OCI-LY7 (cell line): ENCODE measurements at regions not wholly inside any gene's neighbourhood (a gene's known extent, or its start where the extent isn't known, plus 50 kb on each side); places are given as distances from the start of the nearest gene placed in this dataset.

ENCODE experiments used
- EZH2phosphoT487 ChIP-seq: fragments of 200-600 bp; sonication (generic); IDR thresholded peaks from 2 replicates; pipeline ENCODE4 v1.6.1; 2018; ENCODE audit warnings: low read depth, borderline replicate concordance, mild to moderate bottlenecking, mixed run types, antibody characterized with exemption, low read length, moderate library complexity, mixed read lengths
- TF ChIP-seq, protein P1 (sequence below): fragments of 200-600 bp; sonication (generic); conservative IDR thresholded peaks from 2 replicates; pipeline ENCODE4 v1.5.1; 2014; ENCODE audit warnings: mild to moderate bottlenecking, antibody characterized with exemption, low read length, moderate library complexity, mixed read lengths

DNA sequence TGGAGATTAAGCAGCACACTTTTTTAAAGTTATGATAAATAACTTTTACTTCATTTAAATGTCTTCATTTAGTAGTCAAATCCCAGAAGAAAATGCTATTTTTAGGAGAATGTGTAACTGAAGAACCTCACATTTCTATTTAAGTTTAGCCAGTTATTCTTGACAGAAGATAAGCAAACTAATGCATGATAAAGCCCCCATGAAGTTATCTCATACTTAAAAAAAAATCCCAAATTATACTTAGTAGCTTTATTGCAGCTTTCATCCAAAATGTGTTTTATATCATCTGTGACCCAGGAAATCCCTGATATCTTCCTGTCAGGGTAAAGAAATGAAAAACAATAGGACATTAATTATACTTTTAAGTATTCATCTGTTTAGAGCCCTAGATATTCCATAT is 124.8 kb upstream of the SYT6 start:
- TF ChIP-seq, protein P1, sequence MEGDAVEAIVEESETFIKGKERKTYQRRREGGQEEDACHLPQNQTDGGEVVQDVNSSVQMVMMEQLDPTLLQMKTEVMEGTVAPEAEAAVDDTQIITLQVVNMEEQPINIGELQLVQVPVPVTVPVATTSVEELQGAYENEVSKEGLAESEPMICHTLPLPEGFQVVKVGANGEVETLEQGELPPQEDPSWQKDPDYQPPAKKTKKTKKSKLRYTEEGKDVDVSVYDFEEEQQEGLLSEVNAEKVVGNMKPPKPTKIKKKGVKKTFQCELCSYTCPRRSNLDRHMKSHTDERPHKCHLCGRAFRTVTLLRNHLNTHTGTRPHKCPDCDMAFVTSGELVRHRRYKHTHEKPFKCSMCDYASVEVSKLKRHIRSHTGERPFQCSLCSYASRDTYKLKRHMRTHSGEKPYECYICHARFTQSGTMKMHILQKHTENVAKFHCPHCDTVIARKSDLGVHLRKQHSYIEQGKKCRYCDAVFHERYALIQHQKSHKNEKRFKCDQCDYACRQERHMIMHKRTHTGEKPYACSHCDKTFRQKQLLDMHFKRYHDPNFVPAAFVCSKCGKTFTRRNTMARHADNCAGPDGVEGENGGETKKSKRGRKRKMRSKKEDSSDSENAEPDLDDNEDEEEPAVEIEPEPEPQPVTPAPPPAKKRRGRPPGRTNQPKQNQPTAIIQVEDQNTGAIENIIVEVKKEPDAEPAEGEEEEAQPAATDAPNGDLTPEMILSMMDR, result no peak
- TF ChIP-seq EZH2phosphoT487, result no peak
